H1 (cell line): ENCODE measurements at regions not wholly inside any gene's neighbourhood (a gene's known extent, or its start where the extent isn't known, plus 50 kb on each side); places are given as distances from the start of the nearest gene placed in this dataset.

ENCODE experiments used
- CTCF ChIA-PET: fragments of 300-600 bp; sonication (Branson Sonifier 250); formaldehyde crosslinking; loops from one replicate; lab custom pipeline; 2021; ENCODE audit not compliant: partially characterized antibody; lab: Charles Lee
- POLR2A ChIA-PET: fragments of 300-600 bp; sonication (Branson Sonifier 250); formaldehyde crosslinking; loops from one replicate; lab custom pipeline; 2021; ENCODE audit warnings: inconsistent platforms; ENCODE audit not compliant: partially characterized antibody; lab: Charles Lee
- DNase-seq, 2 experiments: peaks; one replicate each; pipeline versions ENCODE4 v3.0.0 to v3.0.0-alpha.2; 2010 to 2022; ENCODE audit warnings: low spot score in 2 of 2, low read depth in 1 of 2, mixed read lengths in 1 of 2
- FAIRE-seq: peaks from 2 replicates; lab custom pipeline; 2011; peaks lifted over from hg19 to GRCh38; lab: Jason Lieb, UNC
- H2AFZ ChIP-seq: 2 replicates; pipeline ENCODE4 v1.8.1; 2012; ENCODE audit warnings: low read length, inconsistent platforms
- H2AK5ac ChIP-seq: 2 replicates; pipeline ENCODE4 v1.6.1; 2013; ENCODE audit warnings: low read depth, low read length
- H2BK120ac ChIP-seq: replicated peaks from 2 replicates; pipeline ENCODE3; 2013; ENCODE audit warnings: low read depth, low read length, inconsistent platforms
- H2BK12ac ChIP-seq: 2 replicates; pipeline ENCODE4 v1.6.1; 2013; ENCODE audit warnings: low read depth, low read length
- H2BK15ac ChIP-seq: 2 replicates; pipeline ENCODE4 v1.6.1; 2013; ENCODE audit warnings: low read length
- H2BK20ac ChIP-seq: 2 replicates; pipeline ENCODE4 v1.6.1; 2013; ENCODE audit warnings: low read length
- H2BK5ac ChIP-seq: 2 replicates; pipeline ENCODE4 v1.6.1; 2013; ENCODE audit warnings: low read depth, low read length
- H3K14ac ChIP-seq: 2 replicates; pipeline ENCODE4 v1.6.1; 2013; ENCODE audit warnings: inconsistent platforms; ENCODE audit not compliant: insufficient read length
- H3K18ac ChIP-seq: 2 replicates; pipeline ENCODE4 v1.6.1; 2013; ENCODE audit warnings: low read length; ENCODE audit errors: extremely low read depth
- H3K23ac ChIP-seq: 2 replicates; pipeline ENCODE4 v1.6.1; 2013; ENCODE audit warnings: inconsistent platforms; ENCODE audit not compliant: insufficient read length
- H3K23me2 ChIP-seq: 2 replicates; pipeline ENCODE4 v1.6.1; 2013; ENCODE audit warnings: low read depth, low read length
- H3K27ac ChIP-seq: 2 replicates; pipeline ENCODE4 v1.6.1; 2011; ENCODE audit warnings: low read depth, low read length, inconsistent platforms
- H3K27me3 ChIP-seq, 4 experiments: replicated peaks in 1 of 4; 1 replicate in 1 of 4; 2 replicates in 3 of 4; pipeline versions ENCODE4 v1.6.1 to v1.8.1; 2011 to 2013; ENCODE audit warnings: low read length in 3 of 4, mild to moderate bottlenecking in 3 of 4, inconsistent platforms in 2 of 4, mixed read lengths in 2 of 4, moderate library complexity in 1 of 4; ENCODE audit not compliant: control insufficient read depth in 3 of 4, insufficient read depth in 3 of 4; ENCODE audit errors: extremely low read depth in 1 of 4
- H3K36me3 ChIP-seq, 4 experiments: 2 replicates each; pipeline versions ENCODE4 v1.6.1 to v1.8.1; 2011 to 2013; ENCODE audit warnings: mild to moderate bottlenecking in 4 of 4, low read length in 3 of 4, moderate library complexity in 2 of 4, control low read depth in 1 of 4, inconsistent platforms in 1 of 4; ENCODE audit not compliant: insufficient read depth in 4 of 4, control insufficient read depth in 2 of 4
- H3K4ac ChIP-seq: replicated peaks from 2 replicates; pipeline ENCODE3; 2013; ENCODE audit warnings: low read length, low read depth, mixed read lengths, inconsistent platforms; ENCODE audit not compliant: insufficient read length
- H3K4me1 ChIP-seq, 4 experiments: replicated peaks in 1 of 4; 1 replicate in 1 of 4; 2 replicates in 3 of 4; pipeline versions ENCODE4 v1.6.1 to v1.8.1; 2011 to 2013; ENCODE audit warnings: low read length in 3 of 4, inconsistent platforms in 2 of 4, mixed read lengths in 1 of 4; ENCODE audit not compliant: insufficient read depth in 4 of 4, control insufficient read depth in 3 of 4
- H3K4me2 ChIP-seq, 2 experiments: 2 replicates each; pipeline versions ENCODE4 v1.6.1 to v1.8.1; 2011 to 2013; ENCODE audit warnings: low read depth in 2 of 2, low read length in 2 of 2, control low read depth in 1 of 2, inconsistent platforms in 1 of 2, mild to moderate bottlenecking in 1 of 2; ENCODE audit not compliant: insufficient read depth in 1 of 2
- H3K4me3 ChIP-seq, 4 experiments: fragments of 200-600, 300-600 bp in 1 of 4; sonication (generic), shearing (Covaris generic), sonication (Bioruptor Twin) in 1 of 4; 2 replicates each; pipeline versions ENCODE4 v1.5.1 to v1.8.1; 2011 to 2016; ENCODE audit warnings: low read length in 4 of 4, low read depth in 3 of 4, control low read depth in 2 of 4, inconsistent platforms in 2 of 4, mild to moderate bottlenecking in 2 of 4, mixed read lengths in 1 of 4, moderate library complexity in 1 of 4; ENCODE audit not compliant: insufficient read depth in 2 of 4; ENCODE audit errors: extremely low read depth in 1 of 4
- H3K56ac ChIP-seq: replicated peaks from 2 replicates; pipeline ENCODE3; 2013; ENCODE audit warnings: low read depth, mild to moderate bottlenecking, mixed read lengths, low read length, inconsistent platforms; ENCODE audit not compliant: insufficient read length
- H3K79me1 ChIP-seq: 2 replicates; pipeline ENCODE4 v1.6.1; 2013; ENCODE audit warnings: low read depth, low read length, control low read depth
- H3K79me2 ChIP-seq, 2 experiments: 2 replicates each; pipeline versions ENCODE4 v1.6.1 to v1.8.1; 2012 to 2013; ENCODE audit warnings: low read length in 2 of 2, mild to moderate bottlenecking in 2 of 2, inconsistent platforms in 1 of 2; ENCODE audit not compliant: insufficient read depth in 2 of 2, control insufficient read depth in 1 of 2
- H3K9ac ChIP-seq, 4 experiments: replicated peaks in 1 of 4; 1 replicate in 1 of 4; 2 replicates in 3 of 4; pipeline versions ENCODE4 v1.6.1 to v1.8.1; 2011 to 2013; ENCODE audit warnings: low read depth in 3 of 4, low read length in 3 of 4, control low read depth in 2 of 4, mild to moderate bottlenecking in 2 of 4, moderate library complexity in 2 of 4, inconsistent platforms in 1 of 4; ENCODE audit errors: extremely low read depth in 1 of 4
- H3K9me3 ChIP-seq, 2 experiments: 2 replicates each; pipeline versions ENCODE4 v1.6.1 to v1.8.1; 2012 to 2013; ENCODE audit warnings: mild to moderate bottlenecking in 2 of 2, moderate library complexity in 2 of 2, control low read depth in 1 of 2, inconsistent platforms in 1 of 2, low read depth in 1 of 2, low read length in 1 of 2, mixed read lengths in 1 of 2; ENCODE audit not compliant: insufficient read depth in 2 of 2
- H4K20me1 ChIP-seq, 2 experiments: replicated peaks in 1 of 2; 2 replicates each; pipeline versions ENCODE3 to v1.8.1; 2011 to 2013; ENCODE audit warnings: inconsistent platforms in 2 of 2, low read length in 2 of 2, mild to moderate bottlenecking in 1 of 2; ENCODE audit not compliant: insufficient read depth in 2 of 2, control insufficient read depth in 1 of 2
- H4K5ac ChIP-seq: 2 replicates; pipeline ENCODE4 v1.6.1; 2013; ENCODE audit warnings: low read length, low read depth, mixed read lengths, inconsistent platforms; ENCODE audit not compliant: insufficient read length
- H4K8ac ChIP-seq: 2 replicates; pipeline ENCODE4 v1.8.0; 2013; ENCODE audit warnings: mild to moderate bottlenecking, moderate library complexity, low read length, inconsistent platforms; ENCODE audit not compliant: insufficient read depth; ENCODE audit errors: extremely low read depth
- H4K91ac ChIP-seq: replicated peaks from 2 replicates; pipeline ENCODE3; 2013; ENCODE audit warnings: low read length, mixed read lengths, inconsistent platforms; ENCODE audit not compliant: insufficient read length
- BRCA1 ChIP-seq: IDR thresholded peaks from 2 replicates; pipeline ENCODE4 v1.6.1; 2012; ENCODE audit warnings: low read depth, low read length, improper control_type of control experiment
- GTF2F1 ChIP-seq: IDR thresholded peaks from 2 replicates; pipeline ENCODE4 v1.6.1; 2012; ENCODE audit warnings: low read depth, low read length, improper control_type of control experiment, borderline replicate concordance
- KDM5A ChIP-seq: fragments of 200-600 bp; IDR thresholded peaks from 2 replicates; pipeline ENCODE4 v1.7.1; 2012; ENCODE audit warnings: mild to moderate bottlenecking, low read length, inconsistent platforms, mixed read lengths
- RFX5 ChIP-seq: IDR thresholded peaks from 2 replicates; pipeline ENCODE4 v1.6.1; 2011; ENCODE audit warnings: low read depth, low read length, improper control_type of control experiment, borderline replicate concordance
- whole genome bisulfite sequencing, 2 experiments: shearing (Covaris generic) in 1 of 2; methylation state at CpG; one replicate each; pipeline versions ENCODE4 v1.1.6 to v1.1.7; 2013 to 2015; ENCODE audit warnings: low lambda C conversion rate in 2 of 2, mixed read lengths in 2 of 2, inconsistent platforms in 1 of 2, low coverage in 1 of 2, missing lambda C conversion rate in 1 of 2; ENCODE audit not compliant: insufficient replicate concordance in 2 of 2, insufficient coverage in 1 of 2, insufficient read length in 1 of 2; ENCODE audit errors: extremely low coverage in 1 of 2, missing lambda C conversion rate in 1 of 2; 5-methylcytosine and 5-hydroxymethylcytosine counted together
- TF ChIP-seq, protein P1 (sequence below): IDR thresholded peaks from 2 replicates; pipeline ENCODE4 v1.6.1; 2011; ENCODE audit warnings: low read length, improper control_type of control experiment

DNA sequence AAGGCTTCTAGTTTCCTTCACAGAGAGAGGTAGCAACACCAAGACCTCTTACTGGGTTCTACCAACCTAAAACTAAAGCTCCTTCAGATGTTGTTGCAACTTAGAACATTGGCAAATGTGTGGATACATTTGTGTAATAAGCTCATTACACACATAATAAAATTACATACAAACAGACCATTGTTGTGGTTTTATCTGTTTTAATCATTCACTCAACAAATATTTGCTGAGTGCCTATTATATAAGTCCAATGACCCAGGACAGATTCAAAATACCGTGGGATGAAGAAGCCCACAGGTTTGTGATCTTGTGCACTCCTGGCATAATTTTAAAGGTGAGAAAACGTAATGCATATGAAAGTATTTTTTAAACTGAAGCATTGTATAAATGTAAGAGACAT lies 160.4 kb upstream of the NPVF start:
- Histone ChIP-seq H3K56ac (no peak overlapping the region), H3K14ac (no peak overlapping the region)
- TF ChIP-seq BRCA1: no peak
- no peak for TF ChIP-seq KDM5A
- TF ChIP-seq, protein P1, sequence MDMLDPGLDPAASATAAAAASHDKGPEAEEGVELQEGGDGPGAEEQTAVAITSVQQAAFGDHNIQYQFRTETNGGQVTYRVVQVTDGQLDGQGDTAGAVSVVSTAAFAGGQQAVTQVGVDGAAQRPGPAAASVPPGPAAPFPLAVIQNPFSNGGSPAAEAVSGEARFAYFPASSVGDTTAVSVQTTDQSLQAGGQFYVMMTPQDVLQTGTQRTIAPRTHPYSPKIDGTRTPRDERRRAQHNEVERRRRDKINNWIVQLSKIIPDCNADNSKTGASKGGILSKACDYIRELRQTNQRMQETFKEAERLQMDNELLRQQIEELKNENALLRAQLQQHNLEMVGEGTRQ: no peak
- no peak for TF ChIP-seq GTF2F1
- no peak for TF ChIP-seq RFX5

More for the DNA sequence above, 160.4 kb upstream of the NPVF start:
- H2BK5ac ChIP-seq: no peak overlapping the region
- no peak overlapping the region for H4K8ac ChIP-seq
- no peaks in the 10 kb centered on the region for H3K79me2 ChIP-seq
- 54% methylated on average over 2 of the region's 2 CpGs; no CpG with 5 or more reads in 1 of the 2 experiments for WGBS, 2 experiments
- no peaks in the 10 kb centered on the region for H3K4me1 ChIP-seq
- no peak overlapping the region for H3K4me3 ChIP-seq
- H3K27me3 ChIP-seq: no peaks in the 10 kb centered on the region; a peak in 1 of 7 replicates
- no peaks in the 10 kb centered on the region for H4K20me1 ChIP-seq
- no peak overlapping the region for H2AK5ac ChIP-seq
- no peak overlapping the region for H3K18ac ChIP-seq
- H3K4ac ChIP-seq: no peak overlapping the region
- no peak overlapping the region for H2BK120ac ChIP-seq
- ChIA-PET POLR2A (no interaction called here), CTCF (interaction anchor here (0.7 to 17.3 kb wide), 17 partner anchors 13 to 177 kb away, joined by 3 to 283 read pairs (median 4); no protein-coding TSS in a partner anchor)
- H3K4me2 ChIP-seq: no peak overlapping the region
- H3K27ac ChIP-seq: no peak overlapping the region
- no peaks in the 10 kb centered on the region for H3K79me1 ChIP-seq
- FAIRE-seq: no peak
- no peak overlapping the region for H4K91ac ChIP-seq
- no peak overlapping the region for H3K23ac ChIP-seq
- H2BK20ac ChIP-seq: no peak overlapping the region
- no peaks in the 10 kb centered on the region for H3K36me3 ChIP-seq
- H3K9ac ChIP-seq: no peak overlapping the region
- no peaks in the 10 kb centered on the region for H3K23me2 ChIP-seq
- no peak overlapping the region for H4K5ac ChIP-seq
- H2BK12ac ChIP-seq: no peak overlapping the region
- H3K9me3 ChIP-seq: no peaks in the 10 kb centered on the region
- DNase-seq: no peak
- no peak overlapping the region for H2AFZ ChIP-seq
- H2BK15ac ChIP-seq: no peak overlapping the region
